ENCODE measurements at regions not wholly inside any gene's neighbourhood (a gene's known extent, or its start where the extent isn't known, plus 50 kb on each side); places are given as distances from the start of the nearest gene placed in this dataset.

DNA sequence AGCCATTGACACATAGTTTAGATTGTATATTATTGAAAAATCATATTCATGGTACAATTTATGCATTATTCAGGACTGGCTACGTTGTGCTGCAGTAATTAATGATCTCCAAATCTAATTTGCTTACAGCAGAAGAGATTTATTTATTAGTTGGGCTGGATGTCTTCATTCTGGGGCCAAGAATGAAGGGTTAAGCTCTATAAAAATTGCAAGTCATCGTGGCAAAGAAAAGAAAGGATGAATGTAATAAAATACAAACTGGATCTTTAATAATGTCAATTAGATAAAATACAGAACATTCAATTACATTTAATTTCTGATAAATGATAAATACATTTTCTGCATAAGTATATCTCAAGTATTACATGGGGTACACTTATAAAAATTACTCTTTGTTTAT lies 151.8 kb upstream of the ANO5 start:
- no peak overlapping the region for H3K27ac ChIP-seq (ENCODE audit: insufficient read depth in 1 of 2, low read depth in 1 of 2, low read length in 2 of 2, poor library complexity in 1 of 2, severe bottlenecking in 2 of 2)
- H3K36me3 ChIP-seq (ENCODE audit: control insufficient read depth in 4 of 4, insufficient read depth in 4 of 4, low read length in 3 of 4): no peaks in the 10 kb centered on the region
- no peaks in the 10 kb centered on the region for H3K27me3 ChIP-seq (replicated peaks in 2 of 5; ENCODE audit: control insufficient read depth in 4 of 5, insufficient read depth in 5 of 5, low read length in 4 of 5)
- H3K4me3 ChIP-seq (ENCODE audit: control insufficient read depth in 1 of 7, extremely low read depth in 1 of 7, insufficient read depth in 4 of 7, low read depth in 2 of 7, low read length in 6 of 7): no peak overlapping the region
- H3K9me3 ChIP-seq (ENCODE audit: control extremely low read depth in 1 of 5, control insufficient read depth in 4 of 5, insufficient read depth in 2 of 5, low read depth in 1 of 5, low read length in 4 of 5): no peaks in the 10 kb centered on the region
- whole genome bisulfite sequencing (ENCODE audit: insufficient coverage): 67% methylated on average over 1 of the region's 2 CpGs
- ChIA-PET CTCF (no interaction called here), POLR2A (no interaction called here)
- H3K4me1 ChIP-seq (ENCODE audit: control extremely low read depth in 1 of 4, control insufficient read depth in 4 of 4, insufficient read depth in 4 of 4, low read length in 3 of 4): no peaks in the 10 kb centered on the region
- DNase-seq: no peak

- Histone ChIP-seq H3K4me1 (ENCODE audit: control extremely low read depth in 1 of 4, control insufficient read depth in 4 of 4, insufficient read depth in 4 of 4, low read length in 3 of 4) (no peaks in the 10 kb centered on the region), H3K36me3 (ENCODE audit: control insufficient read depth in 4 of 4, insufficient read depth in 4 of 4, low read length in 3 of 4) (no peaks in the 10 kb centered on the region), H3K9me3 (ENCODE audit: control extremely low read depth in 1 of 5, control insufficient read depth in 4 of 5, insufficient read depth in 2 of 5, low read depth in 1 of 5, low read length in 4 of 5) (no peaks in the 10 kb centered on the region), H3K27ac (ENCODE audit: insufficient read depth in 1 of 2, low read depth in 1 of 2, low read length in 2 of 2, poor library complexity in 1 of 2, severe bottlenecking in 2 of 2) (no peak overlapping the region), H3K4me3 (ENCODE audit: control insufficient read depth in 1 of 7, extremely low read depth in 1 of 7, insufficient read depth in 4 of 7, low read depth in 2 of 7, low read length in 6 of 7) (no peak overlapping the region), H3K27me3 (replicated peaks in 2 of 5; ENCODE audit: control insufficient read depth in 4 of 5, insufficient read depth in 5 of 5, low read length in 4 of 5) (no peaks in the 10 kb centered on the region)
- CTCF ChIA-PET: no interaction called here
- no CpG with 5 or more reads among the region's 1 CpG for WGBS (ENCODE audit: insufficient coverage)
- no peak for DNase-seq
- POLR2A ChIA-PET: no interaction called here
These were observed 150.8 kb upstream of the ANO5 start for GRCh38 chr11:22042081-22042480.

DNA sequence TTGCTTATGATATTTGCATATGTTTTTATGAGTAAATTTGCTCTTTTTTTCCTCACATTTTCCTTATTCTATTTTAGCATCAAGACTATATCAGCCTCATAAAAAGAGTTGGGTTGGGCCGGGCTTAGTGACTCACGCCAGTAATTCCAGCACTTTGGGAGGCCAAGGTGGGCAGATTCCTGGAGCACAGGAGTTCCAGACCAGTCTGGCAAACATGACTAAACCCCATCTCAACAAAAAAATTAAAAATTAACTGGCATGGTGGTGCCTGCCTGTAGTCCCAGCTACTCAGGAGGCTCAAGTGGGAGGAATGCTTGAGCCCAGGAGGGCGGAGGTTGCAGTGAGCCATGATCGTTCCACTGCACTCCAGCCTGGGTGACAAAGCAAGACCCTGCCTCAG lies 148.8 kb upstream of the ANO5 start:
- WGBS (ENCODE audit: insufficient coverage): 92% methylated on average over 2 of the region's 4 CpGs
- Histone ChIP-seq H3K9me3 (ENCODE audit: control extremely low read depth in 1 of 5, control insufficient read depth in 4 of 5, insufficient read depth in 2 of 5, low read depth in 1 of 5, low read length in 4 of 5) (no peaks in the 10 kb centered on the region), H3K27ac (ENCODE audit: insufficient read depth in 1 of 2, low read depth in 1 of 2, low read length in 2 of 2, poor library complexity in 1 of 2, severe bottlenecking in 2 of 2) (no peak overlapping the region), H3K4me1 (ENCODE audit: control extremely low read depth in 1 of 4, control insufficient read depth in 4 of 4, insufficient read depth in 4 of 4, low read length in 3 of 4) (no peaks in the 10 kb centered on the region), H3K4me3 (ENCODE audit: control insufficient read depth in 1 of 7, extremely low read depth in 1 of 7, insufficient read depth in 4 of 7, low read depth in 2 of 7, low read length in 6 of 7) (no peak overlapping the region), H3K36me3 (ENCODE audit: control insufficient read depth in 4 of 4, insufficient read depth in 4 of 4, low read length in 3 of 4) (no peaks in the 10 kb centered on the region), H3K27me3 (replicated peaks in 2 of 5; ENCODE audit: control insufficient read depth in 4 of 5, insufficient read depth in 5 of 5, low read length in 4 of 5) (no peaks in the 10 kb centered on the region)
- CTCF ChIA-PET: no interaction called here
- POLR2A ChIA-PET: no interaction called here
- no peak for DNase-seq

- Histone ChIP-seq H3K27ac (ENCODE audit: insufficient read depth in 1 of 2, low read depth in 1 of 2, low read length in 2 of 2, poor library complexity in 1 of 2, severe bottlenecking in 2 of 2) (no peak overlapping the region), H3K27me3 (replicated peaks in 2 of 5; ENCODE audit: control insufficient read depth in 4 of 5, insufficient read depth in 5 of 5, low read length in 4 of 5) (no peaks in the 10 kb centered on the region), H3K4me3 (ENCODE audit: control insufficient read depth in 1 of 7, extremely low read depth in 1 of 7, insufficient read depth in 4 of 7, low read depth in 2 of 7, low read length in 6 of 7) (no peak overlapping the region), H3K9me3 (ENCODE audit: control extremely low read depth in 1 of 5, control insufficient read depth in 4 of 5, insufficient read depth in 2 of 5, low read depth in 1 of 5, low read length in 4 of 5) (peaks cover 0 to 3% (median 0%) of the 10 kb centered on the region in 5 experiments), H3K36me3 (ENCODE audit: control insufficient read depth in 4 of 4, insufficient read depth in 4 of 4, low read length in 3 of 4) (no peaks in the 10 kb centered on the region), H3K4me1 (ENCODE audit: control extremely low read depth in 1 of 4, control insufficient read depth in 4 of 4, insufficient read depth in 4 of 4, low read length in 3 of 4) (no peaks in the 10 kb centered on the region)
- no peak for DNase-seq
- WGBS (ENCODE audit: insufficient coverage): 80% methylated on average over 1 of the region's 1 CpG
- ChIA-PET POLR2A (no interaction called here), CTCF (interaction anchor here (0.7 kb wide), 1 partner anchor 9 kb away, joined by 3 read pairs; no protein-coding TSS in a partner anchor)
These were observed 143.6 kb upstream of the ANO5 start for GRCh38 chr11:22049276-22049675.

DNA sequence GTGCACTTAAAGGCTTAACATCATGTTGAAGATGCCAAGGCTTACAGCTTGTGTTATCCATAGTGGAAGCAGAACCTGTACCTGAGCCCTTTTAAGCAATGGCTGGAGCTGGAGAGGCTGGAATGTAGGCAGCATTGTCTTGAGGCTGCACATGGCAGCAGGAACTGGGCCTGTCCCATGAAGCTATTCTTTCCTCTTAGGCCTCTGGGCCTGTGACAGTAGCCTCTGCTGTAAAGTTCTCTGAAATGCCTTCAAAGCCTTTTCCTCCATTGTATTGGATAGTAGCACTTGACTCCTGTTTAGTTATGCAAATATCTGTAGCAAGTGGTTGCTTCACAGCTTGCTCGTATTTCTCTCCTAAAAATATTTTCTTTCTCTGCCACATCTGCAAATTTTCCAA lies 127.4 kb upstream of the ANO5 start:
- POLR2A ChIA-PET: no interaction called here
- peaks cover 0 to 9% (median 0%) of the 10 kb centered on the region in 5 experiments for H3K9me3 ChIP-seq (ENCODE audit: control extremely low read depth in 1 of 5, control insufficient read depth in 4 of 5, insufficient read depth in 2 of 5, low read depth in 1 of 5, low read length in 4 of 5)
- DNase-seq: no peak
- H3K27me3 ChIP-seq (replicated peaks in 2 of 5; ENCODE audit: control insufficient read depth in 4 of 5, insufficient read depth in 5 of 5, low read length in 4 of 5): no peaks in the 10 kb centered on the region
- no CpG with 5 or more reads among the region's 1 CpG for WGBS (ENCODE audit: insufficient coverage)
- CTCF ChIA-PET: no interaction called here
- no peaks in the 10 kb centered on the region for H3K4me1 ChIP-seq (ENCODE audit: control extremely low read depth in 1 of 4, control insufficient read depth in 4 of 4, insufficient read depth in 4 of 4, low read length in 3 of 4)
- no peak overlapping the region for H3K4me3 ChIP-seq (ENCODE audit: control insufficient read depth in 1 of 7, extremely low read depth in 1 of 7, insufficient read depth in 4 of 7, low read depth in 2 of 7, low read length in 6 of 7)
- H3K36me3 ChIP-seq (ENCODE audit: control insufficient read depth in 4 of 4, insufficient read depth in 4 of 4, low read length in 3 of 4): no peaks in the 10 kb centered on the region
- H3K27ac ChIP-seq (ENCODE audit: insufficient read depth in 1 of 2, low read depth in 1 of 2, low read length in 2 of 2, poor library complexity in 1 of 2, severe bottlenecking in 2 of 2): no peak overlapping the region

GRCh38 chr11:22069844-22070243 lies 123.0 kb upstream of the ANO5 start:
- Histone ChIP-seq H3K36me3 (ENCODE audit: control insufficient read depth in 4 of 4, insufficient read depth in 4 of 4, low read length in 3 of 4) (no peaks in the 10 kb centered on the region), H3K27ac (ENCODE audit: insufficient read depth in 1 of 2, low read depth in 1 of 2, low read length in 2 of 2, poor library complexity in 1 of 2, severe bottlenecking in 2 of 2) (no peak overlapping the region), H3K4me3 (ENCODE audit: control insufficient read depth in 1 of 7, extremely low read depth in 1 of 7, insufficient read depth in 4 of 7, low read depth in 2 of 7, low read length in 6 of 7) (no peak overlapping the region), H3K27me3 (replicated peaks in 2 of 5; ENCODE audit: control insufficient read depth in 4 of 5, insufficient read depth in 5 of 5, low read length in 4 of 5) (no peaks in the 10 kb centered on the region), H3K4me1 (ENCODE audit: control extremely low read depth in 1 of 4, control insufficient read depth in 4 of 4, insufficient read depth in 4 of 4, low read length in 3 of 4) (no peaks in the 10 kb centered on the region), H3K9me3 (ENCODE audit: control extremely low read depth in 1 of 5, control insufficient read depth in 4 of 5, insufficient read depth in 2 of 5, low read depth in 1 of 5, low read length in 4 of 5) (peaks cover 0 to 8% (median 0%) of the 10 kb centered on the region in 5 experiments)
- POLR2A ChIA-PET: no interaction called here
- no peak for DNase-seq
- CTCF ChIA-PET: no interaction called here
- WGBS (ENCODE audit: insufficient coverage): no CpG with 5 or more reads among the region's 2 CpGs

DNA sequence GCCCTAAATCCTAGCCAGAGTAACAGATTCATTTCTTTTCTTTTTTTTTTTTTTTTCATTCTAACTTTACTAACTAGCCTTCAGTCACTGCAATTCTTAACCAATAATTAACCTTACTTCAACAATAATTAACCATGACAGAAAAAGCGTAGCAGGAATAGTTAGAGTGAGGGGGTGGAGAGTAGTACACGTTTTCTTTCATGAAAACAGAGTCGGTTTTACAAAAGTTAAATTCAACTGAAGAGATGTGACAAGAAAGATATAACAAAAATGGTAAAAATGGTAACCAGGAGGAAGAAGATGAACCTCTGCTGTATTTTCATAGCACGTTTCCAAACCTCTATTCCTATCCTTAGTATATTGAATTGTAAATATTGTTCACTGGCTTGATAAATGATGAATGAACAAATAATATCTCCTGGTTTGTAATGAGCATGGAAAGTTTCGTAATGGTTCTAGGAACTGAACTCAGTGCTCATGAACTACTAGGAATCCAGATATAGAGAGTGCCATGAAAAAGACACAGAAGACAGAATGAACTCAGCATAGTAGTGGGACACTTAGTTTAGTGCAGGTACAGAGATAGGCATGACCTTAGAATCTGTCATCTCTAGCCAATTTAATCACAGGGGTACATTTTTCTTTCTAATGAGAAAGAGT lies 116.5 kb upstream of the ANO5 start:
- POLR2A ChIA-PET: no interaction called here
- H3K36me3 ChIP-seq (ENCODE audit: control insufficient read depth in 4 of 4, insufficient read depth in 4 of 4, low read length in 3 of 4): no peaks in the 10 kb centered on the region
- no peak overlapping the region for H3K4me3 ChIP-seq (ENCODE audit: control insufficient read depth in 1 of 7, extremely low read depth in 1 of 7, insufficient read depth in 4 of 7, low read depth in 2 of 7, low read length in 6 of 7)
- H3K27me3 ChIP-seq (replicated peaks in 2 of 5; ENCODE audit: control insufficient read depth in 4 of 5, insufficient read depth in 5 of 5, low read length in 4 of 5): no peaks in the 10 kb centered on the region
- CTCF ChIA-PET: no interaction called here
- H3K27ac ChIP-seq (ENCODE audit: insufficient read depth in 1 of 2, low read depth in 1 of 2, low read length in 2 of 2, poor library complexity in 1 of 2, severe bottlenecking in 2 of 2): no peak overlapping the region
- 88% methylated on average over 1 of the region's 5 CpGs for WGBS (ENCODE audit: insufficient coverage)
- DNase-seq: no peak
- H3K9me3 ChIP-seq (ENCODE audit: control extremely low read depth in 1 of 5, control insufficient read depth in 4 of 5, insufficient read depth in 2 of 5, low read depth in 1 of 5, low read length in 4 of 5): peaks cover 0 to under 1% (median 0%) of the 10 kb centered on the region in 5 experiments
- H3K4me1 ChIP-seq (ENCODE audit: control extremely low read depth in 1 of 4, control insufficient read depth in 4 of 4, insufficient read depth in 4 of 4, low read length in 3 of 4): no peaks in the 10 kb centered on the region

Measured in common myeloid progenitor, CD34-positive (primary cell).